ENCODE measurements at regions not wholly inside any gene's neighbourhood (a gene's known extent, or its start where the extent isn't known, plus 50 kb on each side); places are given as distances from the start of the nearest gene placed in this dataset.

GRCh38 chr11:16474659-16475058, 118.3 kb upstream of the SOX6 start:
- DNase-seq (ENCODE audit: extremely low read depth, low read depth), result no peak
- no peak overlapping the region for H3K4me3 ChIP-seq (replicated peaks; ENCODE audit: low read depth, low read length)
- TF ChIP-seq, protein P1, sequence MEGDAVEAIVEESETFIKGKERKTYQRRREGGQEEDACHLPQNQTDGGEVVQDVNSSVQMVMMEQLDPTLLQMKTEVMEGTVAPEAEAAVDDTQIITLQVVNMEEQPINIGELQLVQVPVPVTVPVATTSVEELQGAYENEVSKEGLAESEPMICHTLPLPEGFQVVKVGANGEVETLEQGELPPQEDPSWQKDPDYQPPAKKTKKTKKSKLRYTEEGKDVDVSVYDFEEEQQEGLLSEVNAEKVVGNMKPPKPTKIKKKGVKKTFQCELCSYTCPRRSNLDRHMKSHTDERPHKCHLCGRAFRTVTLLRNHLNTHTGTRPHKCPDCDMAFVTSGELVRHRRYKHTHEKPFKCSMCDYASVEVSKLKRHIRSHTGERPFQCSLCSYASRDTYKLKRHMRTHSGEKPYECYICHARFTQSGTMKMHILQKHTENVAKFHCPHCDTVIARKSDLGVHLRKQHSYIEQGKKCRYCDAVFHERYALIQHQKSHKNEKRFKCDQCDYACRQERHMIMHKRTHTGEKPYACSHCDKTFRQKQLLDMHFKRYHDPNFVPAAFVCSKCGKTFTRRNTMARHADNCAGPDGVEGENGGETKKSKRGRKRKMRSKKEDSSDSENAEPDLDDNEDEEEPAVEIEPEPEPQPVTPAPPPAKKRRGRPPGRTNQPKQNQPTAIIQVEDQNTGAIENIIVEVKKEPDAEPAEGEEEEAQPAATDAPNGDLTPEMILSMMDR (IDR thresholded peaks at IDR 0.05; ENCODE audit: low read depth, low read length, missing control alignments), result no peak

GRCh38 chr11:16469968-16470367, 113.6 kb upstream of the SOX6 start:
- TF ChIP-seq, protein P1 (IDR thresholded peaks at IDR 0.05; ENCODE audit: low read depth, low read length, missing control alignments), result no peak
- DNase-seq (ENCODE audit: extremely low read depth, low read depth), result no peak
- no peak overlapping the region for H3K4me3 ChIP-seq (replicated peaks; ENCODE audit: low read depth, low read length)

GRCh38 chr11:16468735-16469453, 112.5 kb upstream of the SOX6 start:
- no peak for DNase-seq (ENCODE audit: extremely low read depth, low read depth)
- TF ChIP-seq, protein P1 (IDR thresholded peaks at IDR 0.05; ENCODE audit: low read depth, low read length, missing control alignments), result no peak
- H3K4me3 ChIP-seq (replicated peaks; ENCODE audit: low read depth, low read length), result no peak overlapping the region

DNA sequence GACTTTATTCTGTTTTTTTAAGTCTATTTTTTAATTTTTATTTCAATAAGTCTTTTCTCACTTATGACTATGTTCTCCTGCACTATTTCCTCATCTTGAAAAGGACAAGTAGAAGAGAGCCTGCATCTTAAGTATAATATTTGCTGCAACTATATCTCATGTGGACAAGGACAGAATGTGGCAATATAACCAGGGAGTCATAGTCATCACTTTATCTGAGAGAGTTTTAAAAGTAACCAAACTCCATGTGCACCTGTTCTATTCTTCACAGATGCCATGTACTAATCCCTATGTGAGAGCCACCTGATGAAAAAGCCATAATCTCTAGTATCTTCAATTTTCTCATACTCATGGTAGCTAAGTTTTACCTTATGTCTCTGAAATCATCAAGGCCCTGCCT, 104.2 kb upstream of the SOX6 start:
- H3K4me3 ChIP-seq (replicated peaks; ENCODE audit: low read depth, low read length), result no peak overlapping the region
- TF ChIP-seq, protein P1 (IDR thresholded peaks at IDR 0.05; ENCODE audit: low read depth, low read length, missing control alignments), result no peak
- no peak for DNase-seq (ENCODE audit: extremely low read depth, low read depth)

DNA sequence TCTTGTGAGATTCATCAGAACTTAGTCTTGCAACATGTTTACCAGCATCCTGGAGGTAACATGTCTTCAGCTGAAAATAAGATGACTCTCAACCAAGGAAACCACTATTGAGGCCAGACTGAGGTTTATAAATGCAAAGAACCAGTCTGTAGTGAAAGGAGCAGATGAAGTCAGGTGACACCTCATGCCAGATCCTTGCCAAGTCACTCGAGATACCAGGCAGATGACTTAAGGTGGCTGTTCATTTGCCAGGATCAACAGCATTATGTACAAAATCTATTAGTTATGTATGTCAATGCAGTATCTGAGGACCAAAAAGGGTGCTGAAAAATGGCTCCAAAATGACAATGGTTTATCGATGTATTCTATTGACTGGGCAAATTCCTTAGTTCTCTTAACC, 100.0 kb upstream of the SOX6 start:
- no peak for DNase-seq (ENCODE audit: extremely low read depth, low read depth)
- TF ChIP-seq, protein P1 (IDR thresholded peaks at IDR 0.05; ENCODE audit: low read depth, low read length, missing control alignments), result no peak
- no peak overlapping the region for H3K4me3 ChIP-seq (replicated peaks; ENCODE audit: low read depth, low read length)

DNA sequence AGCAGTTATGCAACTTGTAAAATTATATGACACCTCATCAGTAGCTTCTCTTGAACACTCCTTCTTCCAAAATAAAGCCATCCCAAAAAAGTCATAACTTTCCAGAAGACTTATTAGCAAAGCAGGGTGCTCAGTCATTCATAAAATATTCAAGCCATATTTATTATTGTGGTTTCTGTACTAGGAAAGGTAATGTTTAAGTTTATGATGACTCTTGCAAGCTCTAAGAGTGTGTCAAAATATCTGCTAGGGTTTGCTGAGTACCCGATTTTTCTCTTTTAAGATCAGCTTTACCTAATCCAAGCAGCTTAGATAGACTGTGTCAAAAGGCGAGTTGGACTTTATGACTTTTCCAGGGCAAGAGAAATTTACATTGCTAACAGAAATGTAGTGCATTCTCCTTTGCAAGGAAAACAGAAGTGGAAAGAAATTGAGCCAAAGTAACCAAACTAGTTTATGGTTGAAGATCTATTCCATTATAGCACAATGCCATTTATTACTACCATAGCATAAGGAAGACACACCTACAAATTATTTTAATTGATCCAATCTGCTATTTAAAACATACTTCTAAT, 98.0 kb upstream of the SOX6 start:
- no peak for DNase-seq (ENCODE audit: extremely low read depth, low read depth)
- no peak overlapping the region for H3K4me3 ChIP-seq (replicated peaks; ENCODE audit: low read depth, low read length)
- TF ChIP-seq, protein P1 (IDR thresholded peaks at IDR 0.05; ENCODE audit: low read depth, low read length, missing control alignments), result no peak

Measured in HFF-Myc (cell line).